ENCODE measurements at regions not wholly inside any gene's neighbourhood (a gene's known extent, or its start where the extent isn't known, plus 50 kb on each side); places are given as distances from the start of the nearest gene placed in this dataset.

GRCh38 chr4:18518098-18518497, 496.5 kb upstream of the LCORL start:
- TF ChIP-seq CTCF (IDR thresholded peaks at IDR 0.05) (no peak), POLR2A (IDR thresholded peaks at IDR 0.05) (no peak)

All from transverse colon (tissue), 3 donors.